HUES64 (cell line): ENCODE measurements at regions not wholly inside any gene's neighbourhood (a gene's known extent, or its start where the extent isn't known, plus 50 kb on each side); places are given as distances from the start of the nearest gene placed in this dataset.

Experiments
- H3K27ac ChIP-seq: 2 replicates; pipeline ENCODE4 v1.7.0; 2013; ENCODE audit warnings: low read depth, low read length, inconsistent platforms
- H3K27me3 ChIP-seq: 2 replicates; pipeline ENCODE4 v1.6.1; 2013; ENCODE audit warnings: mild to moderate bottlenecking, low read length; ENCODE audit not compliant: insufficient read depth
- H3K36me3 ChIP-seq: 2 replicates; pipeline ENCODE4 v1.6.1; 2013; ENCODE audit warnings: mild to moderate bottlenecking, low read length; ENCODE audit not compliant: insufficient read depth
- H3K4me1 ChIP-seq: 2 replicates; pipeline ENCODE4 v1.6.1; 2013; ENCODE audit warnings: mild to moderate bottlenecking, low read length, moderate library complexity; ENCODE audit not compliant: insufficient read depth
- H3K4me3 ChIP-seq: 2 replicates; pipeline ENCODE4 v1.5.1; 2013; ENCODE audit warnings: mild to moderate bottlenecking, low read length, moderate library complexity
- H3K9ac ChIP-seq: 2 replicates; pipeline ENCODE4 v1.6.1; 2013; ENCODE audit warnings: mild to moderate bottlenecking, low read depth, low read length
- H3K9me3 ChIP-seq: 2 replicates; pipeline ENCODE4 v1.6.1; 2013; ENCODE audit warnings: low read depth, low read length; ENCODE audit not compliant: insufficient read depth
- WGBS: fragments of 150-250, 120-280 bp; methylation state at CpG from one replicate; pipeline ENCODE4 v1.1.7; 2013; ENCODE audit warnings: missing lambda C conversion rate; 5-methylcytosine and 5-hydroxymethylcytosine counted together

GRCh38 chr9:99377790-99378775, 156.0 kb downstream of the SEC61B start:
- Histone ChIP-seq H3K9me3 (no peaks in the 10 kb centered on the region), H3K27me3 (no peaks in the 10 kb centered on the region), H3K9ac (no peak overlapping the region), H3K4me3 (no peak overlapping the region), H3K4me1 (peaks cover 10% of the 10 kb centered on the region; the same call in 1 of the 2 replicates), H3K36me3 (no peaks in the 10 kb centered on the region), H3K27ac (no peak overlapping the region)
- 76% methylated on average over 8 of the region's 10 CpGs for WGBS

DNA sequence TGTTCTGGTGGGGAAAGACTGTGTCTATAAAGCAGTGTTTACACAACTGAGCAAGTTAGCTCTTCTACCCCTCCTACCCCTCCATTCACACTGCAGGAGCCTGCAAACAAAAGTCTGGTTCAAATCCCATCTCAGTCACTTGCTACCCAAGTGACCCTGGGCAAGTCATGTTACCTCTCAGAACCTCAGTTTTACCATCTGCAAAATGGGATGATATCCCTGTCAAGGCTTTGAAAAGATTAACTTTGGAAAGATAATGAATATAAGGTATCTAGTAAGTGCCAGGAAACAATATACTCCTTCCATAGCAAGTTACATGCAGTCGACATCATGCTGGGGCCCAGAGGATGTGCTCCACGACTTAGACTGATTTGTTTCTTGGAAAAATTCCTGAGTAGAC, 161.5 kb downstream of the SEC61B start:
- H3K36me3 ChIP-seq, result no peaks in the 10 kb centered on the region
- peaks cover 5% of the 10 kb centered on the region; the same call in 1 of the 2 replicates for H3K4me1 ChIP-seq
- 32% methylated on average over 2 of the region's 2 CpGs for WGBS
- H3K27ac ChIP-seq, result no peak overlapping the region
- H3K27me3 ChIP-seq, result no peaks in the 10 kb centered on the region
- H3K9ac ChIP-seq, result no peak overlapping the region
- no peak overlapping the region for H3K4me3 ChIP-seq
- H3K9me3 ChIP-seq, result no peaks in the 10 kb centered on the region

DNA sequence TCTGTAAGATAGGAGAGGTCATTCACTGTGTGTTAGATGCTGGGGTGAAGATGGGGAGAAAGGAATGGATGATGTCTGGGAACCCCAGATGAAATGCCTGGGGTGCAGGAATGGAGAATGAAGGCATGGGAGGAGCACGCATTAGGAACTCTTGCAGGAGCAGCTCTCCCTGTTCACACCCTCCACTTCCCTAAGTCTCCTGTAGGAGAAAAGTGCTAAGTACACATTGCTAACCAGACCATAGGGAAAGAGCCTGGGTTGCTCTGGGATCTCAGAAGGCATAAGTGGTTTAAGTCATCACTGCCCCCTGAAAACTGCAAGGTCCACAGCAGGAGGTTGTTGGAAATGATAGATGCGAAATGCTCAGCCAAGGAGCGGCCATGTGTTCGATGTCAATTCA, 163.1 kb downstream of the SEC61B start:
- no peaks in the 10 kb centered on the region for H3K36me3 ChIP-seq
- H3K27me3 ChIP-seq, result no peaks in the 10 kb centered on the region
- 91% methylated on average over 3 of the region's 4 CpGs for WGBS
- no peak overlapping the region for H3K9ac ChIP-seq
- H3K4me3 ChIP-seq, result no peak overlapping the region
- no peak overlapping the region for H3K27ac ChIP-seq
- peaks cover 5% of the 10 kb centered on the region; the same call in 1 of the 2 replicates for H3K4me1 ChIP-seq
- H3K9me3 ChIP-seq, result no peaks in the 10 kb centered on the region

DNA sequence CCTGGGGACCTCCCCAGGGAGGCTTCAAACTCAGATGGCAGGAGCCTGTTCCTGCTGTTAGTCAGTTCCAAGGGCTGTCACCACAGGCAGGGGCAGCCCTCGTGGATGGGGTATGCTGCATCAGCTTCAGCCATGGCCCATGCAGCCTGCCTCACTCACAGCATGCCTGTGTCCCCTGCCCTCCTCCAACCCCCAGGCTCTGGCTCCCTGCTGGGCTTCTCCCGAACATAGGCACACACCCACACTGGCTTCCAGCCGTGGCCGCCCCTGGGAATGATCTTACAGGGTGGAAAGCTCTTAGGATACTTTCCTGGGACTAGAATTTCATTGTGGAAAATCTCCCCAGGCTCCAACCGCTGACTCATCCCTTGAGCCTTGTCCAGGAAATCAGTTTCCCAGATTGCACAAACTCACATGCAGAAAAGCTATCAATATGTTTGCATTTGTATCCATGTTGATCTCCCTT, 163.8 kb downstream of the SEC61B start:
- Histone ChIP-seq H3K4me1 (peaks cover 5% of the 10 kb centered on the region; the same call in 1 of the 2 replicates), H3K36me3 (no peaks in the 10 kb centered on the region), H3K9me3 (no peaks in the 10 kb centered on the region), H3K27me3 (no peaks in the 10 kb centered on the region), H3K4me3 (no peak overlapping the region), H3K9ac (no peak overlapping the region), H3K27ac (no peak overlapping the region)
- 81% methylated on average over 5 of the region's 5 CpGs for WGBS

GRCh38 chr9:99387431-99387830, 165.3 kb downstream of the SEC61B start:
- Histone ChIP-seq H3K36me3 (no peaks in the 10 kb centered on the region), H3K4me3 (no peak overlapping the region), H3K9ac (no peak overlapping the region), H3K9me3 (no peaks in the 10 kb centered on the region), H3K4me1 (peaks cover 5% of the 10 kb centered on the region; the same call in 1 of the 2 replicates), H3K27me3 (no peaks in the 10 kb centered on the region), H3K27ac (no peak overlapping the region)
- 87% methylated on average over 2 of the region's 2 CpGs for WGBS

DNA sequence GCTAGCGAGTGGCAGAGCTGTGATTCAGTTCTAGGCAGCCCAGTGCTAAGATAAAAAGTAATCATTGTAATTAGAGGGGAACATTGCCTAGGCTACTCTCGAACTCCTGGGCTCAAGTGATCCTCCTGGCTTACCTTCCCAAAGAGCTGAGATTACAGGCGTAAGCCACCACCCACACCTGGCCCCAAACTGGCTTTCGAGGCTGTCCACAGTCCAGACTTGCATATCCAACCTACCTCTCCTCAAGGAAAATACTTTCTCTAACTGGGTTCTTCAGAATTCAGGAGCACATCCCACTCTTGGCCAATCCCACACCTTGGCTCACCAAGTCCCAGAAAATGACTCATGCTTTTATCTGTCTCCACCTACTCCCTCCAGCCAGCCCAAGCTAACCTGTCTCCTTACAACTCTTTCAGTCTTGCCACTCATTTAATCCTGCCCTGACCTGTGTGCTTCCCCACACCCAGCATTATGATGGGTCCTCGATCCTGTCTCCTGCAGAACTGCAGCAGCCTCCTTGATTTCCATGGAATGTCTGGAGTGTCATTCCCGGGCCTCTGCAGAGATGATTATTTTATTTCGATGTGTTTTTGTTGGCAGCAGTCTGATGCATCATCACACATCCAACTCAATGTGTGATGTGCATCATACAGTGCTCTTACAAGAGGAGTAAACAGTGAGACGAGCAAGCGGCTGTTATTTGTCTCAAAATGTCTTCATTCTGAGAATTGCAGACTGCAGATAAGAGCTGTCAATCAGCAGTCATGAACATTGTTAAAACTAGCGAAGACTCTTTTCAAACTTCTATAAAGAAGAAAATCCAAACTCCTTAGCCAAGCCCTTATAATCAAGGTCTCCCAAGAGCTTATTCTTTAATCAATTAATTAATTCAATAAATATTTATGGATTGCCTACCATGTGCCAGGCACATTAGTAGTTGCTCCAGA, 167.3 kb downstream of the SEC61B start:
- H3K27me3 ChIP-seq, result no peaks in the 10 kb centered on the region
- no peak overlapping the region for H3K27ac ChIP-seq
- H3K9ac ChIP-seq, result no peak overlapping the region
- H3K4me3 ChIP-seq, result no peak overlapping the region
- no peaks in the 10 kb centered on the region for H3K9me3 ChIP-seq
- peaks cover 5% of the 10 kb centered on the region; the same call in 1 of the 2 replicates for H3K4me1 ChIP-seq
- 94% methylated on average over 10 of the region's 10 CpGs for WGBS
- H3K36me3 ChIP-seq, result no peaks in the 10 kb centered on the region

DNA sequence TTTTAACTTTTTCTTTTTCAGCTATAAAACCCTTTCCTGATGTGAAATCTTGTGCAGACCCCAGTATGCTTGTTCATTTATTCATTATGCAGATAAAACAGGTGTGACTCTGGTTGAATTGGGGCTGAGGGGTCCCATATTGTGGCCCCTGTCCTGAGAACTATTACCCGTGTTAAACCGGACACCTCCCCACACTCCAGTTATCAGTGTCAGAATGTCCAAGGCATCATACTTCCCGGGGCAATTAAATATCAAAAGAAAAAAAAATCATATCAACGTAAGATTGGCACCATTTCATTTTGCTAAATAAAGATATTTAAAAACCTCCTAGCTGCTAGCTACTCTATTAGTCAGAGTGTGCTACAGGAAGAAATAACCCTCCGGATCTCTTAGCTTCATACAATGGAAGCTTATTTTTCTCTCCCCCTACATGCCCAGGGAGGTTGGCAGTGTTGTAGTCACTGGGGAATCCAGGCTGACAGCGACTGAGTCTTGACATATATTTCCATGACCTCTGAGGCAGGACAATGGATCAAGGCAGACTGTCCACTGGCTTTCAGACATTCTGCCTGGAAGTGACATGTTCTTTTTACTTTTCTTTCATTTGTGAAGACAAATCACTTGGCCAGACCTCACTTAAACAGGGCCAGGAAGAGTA, 170.0 kb downstream of the SEC61B start:
- Histone ChIP-seq H3K4me3 (no peak overlapping the region), H3K27ac (no peak overlapping the region), H3K36me3 (no peaks in the 10 kb centered on the region), H3K4me1 (no peaks in the 10 kb centered on the region), H3K27me3 (no peaks in the 10 kb centered on the region), H3K9me3 (no peaks in the 10 kb centered on the region), H3K9ac (no peak overlapping the region)
- 94% methylated on average over 6 of the region's 6 CpGs for WGBS

GRCh38 chr9:99392986-99393385, 170.9 kb downstream of the SEC61B start:
- Histone ChIP-seq H3K27me3 (no peaks in the 10 kb centered on the region), H3K4me1 (no peaks in the 10 kb centered on the region), H3K9ac (no peak overlapping the region), H3K9me3 (no peaks in the 10 kb centered on the region), H3K4me3 (no peak overlapping the region), H3K36me3 (no peaks in the 10 kb centered on the region), H3K27ac (no peak overlapping the region)
- WGBS, result 95% methylated on average over 9 of the region's 9 CpGs

GRCh38 chr9:99393993-99394392, 171.9 kb downstream of the SEC61B start:
- no peaks in the 10 kb centered on the region for H3K4me1 ChIP-seq
- H3K9ac ChIP-seq, result no peak overlapping the region
- no peak overlapping the region for H3K4me3 ChIP-seq
- H3K27ac ChIP-seq, result no peak overlapping the region
- no peaks in the 10 kb centered on the region for H3K36me3 ChIP-seq
- no peaks in the 10 kb centered on the region for H3K9me3 ChIP-seq
- H3K27me3 ChIP-seq, result no peaks in the 10 kb centered on the region
- 50% methylated on average over 2 of the region's 3 CpGs for WGBS

DNA sequence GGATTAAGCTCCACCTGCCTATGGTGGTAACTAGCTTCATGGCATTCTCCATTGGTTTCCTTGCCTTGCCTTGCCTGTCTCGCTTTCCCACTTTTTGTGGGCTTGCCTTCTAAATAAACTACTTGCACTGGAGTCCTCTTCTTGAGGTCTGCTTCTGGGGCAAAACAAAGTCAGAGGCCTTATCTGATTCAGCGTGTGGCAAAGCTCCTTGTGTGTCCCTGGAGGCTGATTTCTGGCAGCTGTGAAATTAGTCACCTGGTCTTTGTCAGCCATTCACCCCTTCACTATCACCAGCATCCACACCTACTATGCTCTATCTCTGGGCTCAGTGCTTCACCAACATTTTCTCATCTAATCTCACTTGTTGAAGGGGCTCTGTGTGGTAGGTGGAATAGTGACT, 176.2 kb downstream of the SEC61B start:
- no peaks in the 10 kb centered on the region for H3K27me3 ChIP-seq
- no peaks in the 10 kb centered on the region for H3K4me1 ChIP-seq
- H3K36me3 ChIP-seq, result no peaks in the 10 kb centered on the region
- no peak overlapping the region for H3K27ac ChIP-seq
- WGBS, result 97% methylated on average over 2 of the region's 2 CpGs
- H3K9me3 ChIP-seq, result no peaks in the 10 kb centered on the region
- H3K4me3 ChIP-seq, result no peak overlapping the region
- H3K9ac ChIP-seq, result no peak overlapping the region
